ENCODE measurements at regions not wholly inside any gene's neighbourhood (a gene's known extent, or its start where the extent isn't known, plus 50 kb on each side); places are given as distances from the start of the nearest gene placed in this dataset.

DNA sequence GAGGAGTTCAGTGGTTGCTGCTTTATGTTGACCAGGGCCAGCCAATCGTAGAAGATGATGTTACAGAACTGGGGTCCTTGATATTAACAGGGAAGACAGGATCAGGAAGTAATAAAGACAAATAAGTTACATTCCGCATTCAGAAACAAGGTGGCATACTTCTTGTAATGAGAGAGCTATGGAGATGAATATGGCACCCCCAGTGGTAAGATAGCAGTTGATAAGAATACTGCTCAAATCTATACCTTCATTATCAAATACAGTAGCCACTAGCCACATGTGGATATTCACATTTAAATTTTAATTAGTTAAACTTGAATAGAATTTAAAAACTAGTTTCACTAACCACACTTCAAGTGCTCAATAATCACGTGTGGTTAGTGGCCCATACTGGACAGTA lies 290.4 kb upstream of the RBMS1 start:
- intact Hi-C loops (cut with DNase I) = no loop called here
- Histone ChIP-seq H3K36me3 (replicated peaks in 1 of 2) (no peaks in the 10 kb centered on the region), H3K9me3 (replicated peaks in 1 of 3) (no peaks in the 10 kb centered on the region), H3K4me1 (replicated peaks in 1 of 2) (no peaks in the 10 kb centered on the region), H3K27ac (no peak overlapping the region), H3K27me3 (no peaks in the 10 kb centered on the region), H3K4me3 (no peak overlapping the region)
- DNase-seq = no peak
- WGBS, 4 donors = 83 to 95% (median 89%) methylated on average over 3 of the region's 3 CpGs
- no peak for TF ChIP-seq POLR2A (IDR thresholded peaks at IDR 0.05)
- TF ChIP-seq, protein P1, sequence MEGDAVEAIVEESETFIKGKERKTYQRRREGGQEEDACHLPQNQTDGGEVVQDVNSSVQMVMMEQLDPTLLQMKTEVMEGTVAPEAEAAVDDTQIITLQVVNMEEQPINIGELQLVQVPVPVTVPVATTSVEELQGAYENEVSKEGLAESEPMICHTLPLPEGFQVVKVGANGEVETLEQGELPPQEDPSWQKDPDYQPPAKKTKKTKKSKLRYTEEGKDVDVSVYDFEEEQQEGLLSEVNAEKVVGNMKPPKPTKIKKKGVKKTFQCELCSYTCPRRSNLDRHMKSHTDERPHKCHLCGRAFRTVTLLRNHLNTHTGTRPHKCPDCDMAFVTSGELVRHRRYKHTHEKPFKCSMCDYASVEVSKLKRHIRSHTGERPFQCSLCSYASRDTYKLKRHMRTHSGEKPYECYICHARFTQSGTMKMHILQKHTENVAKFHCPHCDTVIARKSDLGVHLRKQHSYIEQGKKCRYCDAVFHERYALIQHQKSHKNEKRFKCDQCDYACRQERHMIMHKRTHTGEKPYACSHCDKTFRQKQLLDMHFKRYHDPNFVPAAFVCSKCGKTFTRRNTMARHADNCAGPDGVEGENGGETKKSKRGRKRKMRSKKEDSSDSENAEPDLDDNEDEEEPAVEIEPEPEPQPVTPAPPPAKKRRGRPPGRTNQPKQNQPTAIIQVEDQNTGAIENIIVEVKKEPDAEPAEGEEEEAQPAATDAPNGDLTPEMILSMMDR (IDR thresholded peaks at IDR 0.05) = no peak

DNA sequence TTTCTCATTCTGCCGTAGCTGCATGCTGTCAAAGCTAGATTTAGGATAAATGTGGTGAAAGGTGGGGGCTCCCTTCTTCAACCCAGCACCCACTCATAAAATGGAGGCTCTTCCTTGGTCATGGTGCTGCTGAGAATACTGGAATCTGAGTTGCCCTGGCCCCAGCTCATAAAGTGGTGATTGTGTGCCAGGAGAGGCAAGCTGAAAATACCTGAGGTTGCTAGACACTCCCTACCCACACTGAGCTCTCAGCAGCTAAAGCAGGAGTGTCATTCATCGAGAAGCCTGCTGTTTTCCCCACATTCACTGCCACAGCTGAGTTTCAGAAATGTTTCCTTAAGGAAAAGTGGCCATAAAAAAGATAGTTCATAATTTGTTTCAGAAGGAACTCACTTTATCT lies 297.1 kb upstream of the RBMS1 start:
- H3K27me3 ChIP-seq = no peaks in the 10 kb centered on the region
- H3K4me3 ChIP-seq = no peak overlapping the region
- DNase-seq = no peak
- H3K36me3 ChIP-seq (replicated peaks in 1 of 2) = no peaks in the 10 kb centered on the region
- WGBS, 4 donors = 58 to 73% (median 67%) methylated on average over 2 of the region's 2 CpGs
- no peaks in the 10 kb centered on the region for H3K9me3 ChIP-seq (replicated peaks in 1 of 3)
- intact Hi-C loops (cut with DNase I) = no loop called here
- H3K27ac ChIP-seq = no peak overlapping the region
- no peaks in the 10 kb centered on the region for H3K4me1 ChIP-seq (replicated peaks in 1 of 2)
- TF ChIP-seq POLR2A (IDR thresholded peaks at IDR 0.05) = no peak
- TF ChIP-seq, protein P1 (IDR thresholded peaks at IDR 0.05) = no peak

DNA sequence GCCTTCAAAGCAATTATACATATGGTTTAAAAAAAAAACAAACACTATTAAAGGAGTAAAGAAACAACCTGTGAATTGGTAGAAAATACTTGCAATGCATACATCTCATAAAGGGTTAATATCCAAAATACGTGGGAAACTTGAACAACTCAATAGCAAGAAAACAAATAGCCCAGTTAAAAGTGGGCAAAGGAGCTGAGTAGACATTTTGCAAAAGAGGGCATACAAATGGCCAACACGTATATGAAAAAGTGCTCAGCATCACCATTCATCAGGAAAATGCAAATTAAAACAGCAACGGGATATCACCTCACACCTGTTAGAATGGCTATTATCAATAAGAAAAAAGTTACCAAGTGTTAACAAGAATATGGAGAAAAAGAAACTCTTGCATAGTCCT lies 298.3 kb upstream of the RBMS1 start:
- no peaks in the 10 kb centered on the region for H3K4me1 ChIP-seq (replicated peaks in 1 of 2)
- WGBS, 4 donors = 73 to 74% (median 73%) methylated on average over 3 of the region's 3 CpGs
- DNase-seq = no peak
- no peaks in the 10 kb centered on the region for H3K27me3 ChIP-seq
- H3K27ac ChIP-seq = no peak overlapping the region
- no peaks in the 10 kb centered on the region for H3K9me3 ChIP-seq (replicated peaks in 1 of 3)
- intact Hi-C loops (cut with DNase I) = no loop called here
- no peaks in the 10 kb centered on the region for H3K36me3 ChIP-seq (replicated peaks in 1 of 2)
- H3K4me3 ChIP-seq = no peak overlapping the region
- TF ChIP-seq, protein P1 (IDR thresholded peaks at IDR 0.05) = no peak
- no peak for TF ChIP-seq POLR2A (IDR thresholded peaks at IDR 0.05)

DNA sequence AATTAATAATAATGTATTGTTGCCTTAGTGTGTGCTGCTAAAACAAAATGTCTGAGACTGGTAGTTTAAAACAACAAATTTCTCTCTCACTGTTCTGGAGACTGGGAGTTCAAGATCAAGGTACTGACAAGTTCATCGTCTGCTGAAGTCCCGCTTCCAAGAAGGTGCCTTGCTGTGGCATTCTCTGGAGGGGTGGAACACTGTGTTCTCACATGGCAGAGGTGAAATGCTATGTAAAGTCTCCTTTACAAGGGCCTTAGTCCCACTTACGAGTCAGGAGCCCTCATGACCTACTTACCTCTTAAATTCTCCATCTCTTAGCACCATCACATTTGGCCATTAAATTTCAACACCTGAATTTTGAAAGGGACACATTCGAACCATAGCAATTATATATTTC lies 299.2 kb upstream of the RBMS1 start:
- Histone ChIP-seq H3K27ac (no peak overlapping the region), H3K36me3 (replicated peaks in 1 of 2) (no peaks in the 10 kb centered on the region), H3K4me1 (replicated peaks in 1 of 2) (no peaks in the 10 kb centered on the region), H3K4me3 (no peak overlapping the region), H3K9me3 (replicated peaks in 1 of 3) (no peaks in the 10 kb centered on the region), H3K27me3 (no peaks in the 10 kb centered on the region)
- WGBS, 4 donors = 63 to 73% (median 68%) methylated on average over 4 of the region's 4 CpGs
- no peak for DNase-seq
- intact Hi-C loops (cut with DNase I) = no loop called here
- TF ChIP-seq, protein P1 (IDR thresholded peaks at IDR 0.05) = no peak
- TF ChIP-seq POLR2A (IDR thresholded peaks at IDR 0.05) = no peak
